RPMI7951 (cell line): ENCODE measurements at regions not wholly inside any gene's neighbourhood (a gene's known extent, or its start where the extent isn't known, plus 50 kb on each side); places are given as distances from the start of the nearest gene placed in this dataset.
"Not testable (repeated sequence)": the region's sequence is repeated elsewhere in the genome, so short reads cannot be mapped to it uniquely, and the experiment has no call there.

Source experiments
- DNase-seq: peaks from one replicate; pipeline ENCODE4 v3.0.0-alpha.2; 2012; ENCODE audit warnings: low read depth

- not testable (repeated sequence) for DNase-seq
These were observed 4175.7 kb upstream of the OR11H1 start for GRCh38 chr22:11352287-11352686.

DNA sequence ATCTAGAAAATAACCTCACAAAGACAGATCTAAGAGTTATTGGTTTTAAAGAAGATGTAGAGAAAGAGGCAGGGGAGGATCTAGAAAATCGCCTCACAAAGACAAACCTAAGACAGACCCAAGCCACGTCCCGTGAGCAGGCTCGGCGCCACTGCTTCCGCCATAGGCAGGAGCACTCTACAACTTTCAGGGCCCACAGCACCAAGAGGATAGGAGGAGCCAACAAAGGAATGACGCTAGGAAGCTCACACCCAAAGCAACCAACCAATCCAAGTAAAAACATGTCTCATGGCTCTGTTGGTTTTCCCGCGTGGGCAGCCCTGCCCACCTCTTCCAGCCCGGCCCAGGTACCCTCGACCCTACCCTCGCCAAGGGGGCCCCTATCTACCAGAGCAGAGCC, 4167.4 kb upstream of the OR11H1 start:
- no peak for DNase-seq

- not testable (repeated sequence) for DNase-seq
These were observed 4166.5 kb upstream of the OR11H1 start for GRCh38 chr22:11361496-11361895.

DNA sequence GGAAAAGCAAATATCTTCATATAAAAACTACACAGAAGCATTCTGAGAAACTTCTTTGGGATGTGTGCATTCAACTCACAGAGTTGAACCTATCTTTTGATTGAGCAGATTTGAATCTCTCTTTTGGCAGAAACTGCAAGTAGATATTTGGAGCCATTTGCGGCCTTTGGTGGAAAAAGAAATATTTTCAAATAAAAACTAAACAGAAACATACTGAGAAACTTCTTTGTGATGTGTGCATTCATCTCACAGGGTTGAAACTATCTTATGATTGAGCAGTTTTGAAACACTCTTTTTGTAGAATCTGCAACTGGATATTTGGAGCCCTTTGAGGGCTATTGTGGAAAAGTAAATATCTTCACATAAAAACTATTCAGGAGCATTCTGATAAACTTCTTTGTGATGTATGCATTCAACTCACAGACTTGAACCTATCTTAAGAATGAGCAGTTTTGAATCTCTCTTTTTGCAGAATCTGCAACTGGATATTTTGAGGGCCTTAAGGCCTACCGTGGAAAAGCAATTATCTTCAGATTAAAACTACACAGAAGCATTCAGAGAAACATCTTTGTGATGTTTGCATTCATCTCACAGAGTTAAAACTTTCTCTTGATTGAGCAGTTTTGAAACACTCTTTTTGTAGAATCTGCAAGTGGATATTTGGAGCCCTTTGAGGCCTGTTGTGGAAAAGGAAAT, 4158.2 kb upstream of the OR11H1 start:
- DNase-seq: not testable (repeated sequence)

DNA sequence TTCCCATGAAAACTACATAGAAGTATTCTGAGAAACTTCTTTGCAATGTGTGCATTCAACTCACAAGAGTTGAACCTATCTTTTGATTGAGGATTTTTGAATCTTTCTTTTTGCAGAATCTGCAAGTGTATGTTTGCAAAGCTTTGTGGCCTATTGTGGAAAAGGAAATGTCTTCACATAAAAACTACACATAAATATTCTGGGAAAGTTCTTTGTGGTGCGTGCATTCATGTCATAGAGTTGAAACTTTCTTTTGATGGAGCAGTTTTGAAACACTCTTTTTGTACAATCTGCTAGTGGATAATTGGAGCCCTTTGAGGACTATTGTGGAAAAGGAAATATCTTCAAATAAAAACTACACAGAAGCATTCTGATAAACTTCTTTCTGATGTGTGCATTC, 4157.7 kb upstream of the OR11H1 start:
- DNase-seq: not testable (repeated sequence)
